UCSD-AML1 (cell line): ENCODE measurements at regions not wholly inside any gene's neighbourhood (a gene's known extent, or its start where the extent isn't known, plus 50 kb on each side); places are given as distances from the start of the nearest gene placed in this dataset.
A peak's percentile ranks its signal among the peaks of the same experiment; 100 is the strongest.
"Not testable (repeated sequence)": the region's sequence is repeated elsewhere in the genome, so short reads cannot be mapped to it uniquely, and the experiment has no call there.

Experiments used
- DNase-seq: peaks from one replicate; lab custom pipeline; 2025; ENCODE audit not compliant: unreplicated experiment; lab: John Stamatoyannopoulos, UW

- DNase-seq, result no peak
Observed at GRCh38 chr9:102185962-102186361, 447.5 kb upstream of the GRIN3A start.

DNA sequence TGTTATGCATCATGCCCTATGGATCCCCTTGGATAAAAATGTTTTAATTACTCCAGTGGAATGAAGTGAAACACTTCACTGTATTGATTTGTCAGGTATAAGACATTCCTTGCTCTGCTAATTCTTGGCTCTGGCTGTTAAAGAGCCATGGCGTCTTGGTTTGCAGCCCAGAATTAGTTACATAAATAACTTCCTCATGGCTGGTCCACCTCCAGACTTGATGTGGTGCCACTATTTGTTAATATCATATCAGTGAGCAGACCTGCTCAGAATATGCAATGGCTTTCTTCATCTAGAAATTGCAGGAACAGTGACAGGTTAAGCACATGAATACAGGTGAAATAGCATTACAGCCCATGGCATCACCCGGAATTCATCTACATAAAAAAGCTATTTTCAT is 446.9 kb upstream of the GRIN3A start:
- DNase-seq, result no peak

- DNase-seq, result no peak
Observed at GRCh38 chr9:102178811-102179210, 440.4 kb upstream of the GRIN3A start.

- DNase-seq, result not testable (repeated sequence)
Observed at GRCh38 chr9:102174202-102174601, 435.8 kb upstream of the GRIN3A start.

DNA sequence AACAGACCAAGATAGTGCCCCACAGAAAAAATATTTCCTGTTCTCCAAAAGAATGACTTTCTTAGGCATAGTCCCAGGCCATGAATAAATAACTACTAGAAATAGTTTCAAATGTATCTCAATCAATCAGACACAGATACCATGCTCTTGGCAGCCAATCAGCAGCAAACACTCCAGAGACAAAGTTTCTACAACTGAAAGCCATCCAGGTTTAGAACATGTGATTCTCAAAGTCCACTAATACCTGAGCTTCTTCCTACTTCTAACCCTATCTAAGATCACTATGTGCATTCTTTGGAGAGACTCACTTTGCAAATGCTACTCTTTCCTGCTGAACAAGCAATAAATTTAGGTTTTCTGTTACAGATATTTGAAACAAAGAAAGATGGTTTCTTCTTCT is 425.8 kb upstream of the GRIN3A start:
- no peak for DNase-seq

DNA sequence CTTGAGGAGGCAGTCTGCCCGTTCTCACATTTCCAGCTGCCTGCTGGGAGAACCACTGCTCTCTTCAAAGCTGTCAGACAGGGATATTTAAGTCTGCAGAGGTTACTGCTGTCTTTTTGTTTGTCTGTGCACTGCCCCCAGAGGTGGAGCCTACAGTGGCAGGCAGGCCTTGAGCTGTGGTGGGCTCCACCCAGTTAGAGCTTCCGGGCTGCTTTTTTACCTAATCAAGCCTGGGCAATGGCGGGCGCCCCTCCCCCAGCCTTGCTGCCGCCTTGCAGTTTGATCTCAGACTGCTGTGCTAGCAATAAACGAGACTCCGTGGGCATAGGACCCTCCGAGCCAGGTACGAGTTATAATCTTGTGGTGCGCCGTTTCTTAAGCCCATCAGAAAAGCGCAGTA is 414.6 kb upstream of the GRIN3A start:
- not testable (repeated sequence) for DNase-seq

- DNase-seq, result peak; percentile 12
Observed at GRCh38 chr9:102135768-102136167, 397.3 kb upstream of the GRIN3A start.

DNA sequence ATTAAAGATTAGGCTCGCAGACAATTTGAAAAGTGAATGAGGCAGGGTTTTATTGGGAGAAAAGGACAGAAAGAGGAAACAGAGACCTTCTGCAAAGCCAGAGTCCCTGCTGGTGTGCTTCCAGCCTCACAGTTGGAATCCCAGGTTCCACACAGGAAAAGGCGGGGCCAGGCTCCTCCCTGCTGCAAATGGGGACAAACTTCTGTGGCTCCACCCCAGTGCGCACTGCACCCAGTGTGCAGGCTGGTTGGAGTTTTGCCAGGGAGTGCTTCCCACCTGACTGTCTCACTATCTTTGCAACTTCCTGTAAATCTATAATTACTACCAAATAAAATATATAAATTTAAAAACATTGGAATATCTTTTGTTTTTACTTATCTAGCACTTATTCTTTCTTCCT is 386.0 kb upstream of the GRIN3A start:
- DNase-seq, result peak; percentile 9

- no peak for DNase-seq
Observed at GRCh38 chr9:102114557-102114956, 376.1 kb upstream of the GRIN3A start.

DNA sequence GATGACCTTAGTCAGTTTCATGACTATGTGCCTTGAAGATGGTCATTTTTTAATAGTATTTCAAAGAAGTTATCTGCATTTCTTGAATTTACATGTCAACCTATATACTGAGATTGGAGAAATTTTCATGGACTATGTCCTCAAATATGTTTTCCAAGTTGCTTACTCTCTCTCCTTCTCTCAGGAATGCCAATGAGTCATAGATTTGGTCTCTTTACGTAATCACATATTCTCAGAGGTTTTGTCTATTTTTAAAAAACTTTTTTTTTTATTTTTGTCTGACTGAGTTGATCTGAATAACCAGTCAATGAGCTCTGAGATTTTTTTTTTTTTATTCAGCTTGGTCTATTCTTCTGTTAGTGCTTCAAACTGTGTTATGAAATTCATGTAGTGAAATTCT is 374.7 kb upstream of the GRIN3A start:
- DNase-seq, result no peak

GRCh38 chr9:102106439-102106838 is 368.0 kb upstream of the GRIN3A start:
- no peak for DNase-seq

DNA sequence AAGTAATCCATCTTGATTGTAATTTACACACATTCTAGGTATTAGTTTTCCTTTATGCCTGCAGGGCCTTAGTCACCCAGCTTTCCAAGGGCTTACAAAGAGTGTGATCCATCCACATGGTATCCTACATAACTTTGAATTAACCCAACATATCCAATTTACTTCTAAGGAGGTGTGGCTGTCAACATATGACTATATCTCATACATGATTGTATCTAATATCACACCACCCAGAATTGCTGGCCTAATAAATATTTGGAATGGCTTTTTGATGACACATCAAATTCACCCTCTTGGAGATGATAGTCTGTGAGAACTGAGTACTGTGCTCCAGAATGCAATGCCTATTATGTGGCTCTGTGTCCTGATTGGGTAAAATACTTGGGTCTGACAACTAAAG is 363.3 kb upstream of the GRIN3A start:
- DNase-seq, result no peak

- no peak for DNase-seq
Observed at GRCh38 chr9:102087141-102087540, 348.7 kb upstream of the GRIN3A start.

- no peak for DNase-seq
Observed at GRCh38 chr9:102085548-102085947, 347.1 kb upstream of the GRIN3A start.

- no peak for DNase-seq
Observed at GRCh38 chr9:102072059-102072764, 333.8 kb upstream of the GRIN3A start.

DNA sequence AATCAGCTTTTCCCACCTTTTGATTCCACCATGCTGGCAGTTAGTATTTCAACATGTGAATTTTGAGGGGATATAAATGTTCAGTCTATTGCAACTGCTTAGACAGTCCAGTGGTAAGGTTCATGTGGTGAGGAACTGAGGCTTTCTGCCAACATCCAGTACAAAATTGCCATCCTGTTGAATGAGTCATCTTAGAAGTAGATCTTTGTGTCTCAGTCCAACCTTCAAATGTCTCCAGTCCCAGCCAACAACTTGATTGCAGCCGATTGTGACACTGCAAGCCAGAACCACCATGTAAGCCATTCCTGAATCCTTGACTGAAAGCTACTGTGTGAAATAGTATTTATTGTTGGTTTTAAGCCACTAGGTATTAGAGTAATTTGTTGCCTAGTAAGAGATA is 331.5 kb upstream of the GRIN3A start:
- DNase-seq, result no peak

DNA sequence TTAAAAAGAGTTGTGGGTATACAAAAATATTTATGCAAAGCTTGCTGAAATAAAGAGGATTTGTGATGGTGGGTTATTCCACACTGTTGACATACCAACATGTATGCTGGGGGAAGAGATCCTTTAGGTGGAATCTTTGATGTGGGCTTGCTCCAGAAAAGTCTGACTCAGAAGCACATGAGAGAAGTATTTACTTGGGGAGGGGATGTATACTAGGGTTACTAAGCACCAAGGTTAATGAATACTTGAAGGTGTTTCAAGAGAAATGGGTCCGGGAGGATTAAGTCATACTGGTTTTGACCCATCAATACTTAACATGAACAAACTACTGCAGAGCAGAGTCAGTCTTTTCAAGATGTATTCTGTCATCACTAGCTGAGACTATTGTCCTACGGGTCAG is 316.4 kb upstream of the GRIN3A start:
- no peak for DNase-seq

GRCh38 chr9:102049586-102050246 is 311.3 kb upstream of the GRIN3A start:
- DNase-seq, result no peak

DNA sequence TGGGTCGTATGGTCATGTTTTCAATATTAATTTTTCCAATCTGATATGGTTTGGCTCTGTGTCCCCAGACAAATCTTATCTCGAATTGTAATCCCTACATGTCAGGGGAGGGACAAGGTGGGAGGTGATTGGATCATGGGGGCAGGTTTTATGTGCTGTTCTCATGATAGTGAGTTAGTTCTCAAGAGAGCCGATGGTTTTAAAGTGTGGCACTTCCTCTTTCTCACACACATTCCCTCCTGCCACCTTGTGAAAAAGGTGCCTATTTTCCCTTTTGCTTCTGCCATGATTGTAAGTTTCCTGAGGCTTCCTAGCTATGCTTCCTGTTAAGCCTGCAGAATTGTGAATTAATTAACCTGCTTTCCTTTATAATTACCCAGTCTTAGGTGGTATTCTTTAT is 309.1 kb upstream of the GRIN3A start:
- DNase-seq, result no peak

GRCh38 chr9:102044133-102044532 is 305.7 kb upstream of the GRIN3A start:
- no peak for DNase-seq

DNA sequence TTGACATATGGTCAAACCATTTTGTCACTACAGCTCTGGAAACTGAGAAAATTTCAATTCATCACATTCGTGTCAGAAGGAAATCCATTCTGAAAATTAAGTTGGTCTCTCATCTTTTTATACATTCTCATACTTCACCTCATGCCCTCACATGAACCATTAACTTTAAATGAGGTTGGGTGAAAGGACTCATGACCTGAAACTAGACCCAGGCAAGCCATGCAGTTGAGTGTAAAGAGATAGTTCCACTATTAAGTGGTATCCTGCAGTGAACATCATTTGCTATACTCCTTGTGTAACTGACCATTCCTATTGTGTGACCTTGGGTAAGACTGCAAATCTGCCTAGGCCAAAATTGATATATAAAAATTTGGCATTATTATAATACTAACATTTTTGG is 299.6 kb upstream of the GRIN3A start:
- no peak for DNase-seq

GRCh38 chr9:102035929-102036328 is 297.5 kb upstream of the GRIN3A start:
- no peak for DNase-seq

GRCh38 chr9:102032614-102033013 is 294.2 kb upstream of the GRIN3A start:
- no peak for DNase-seq
